Endothelial cell of umbilical vein (primary cell): ENCODE measurements at regions not wholly inside any gene's neighbourhood (a gene's known extent, or its start where the extent isn't known, plus 50 kb on each side); places are given as distances from the start of the nearest gene placed in this dataset.

Experiments used
- BruUV-seq: library from RNA; stranded (reverse); fragments of 400-500 nt; replicated peaks from 2 replicates; lab custom pipeline; 2021; lab: Mats Ljungman, UMichigan
- CTCF ChIA-PET: fragments of 300-600, 350-600 bp; sonication (Branson Sonifier 250); formaldehyde crosslinking; loops from one replicate; lab custom pipeline; 2021; ENCODE audit warnings: antibody characterized with exemption, inconsistent platforms; lab: Charles Lee
- POLR2A ChIA-PET: fragments of 300-600, 350-600 bp; sonication (Branson Sonifier 250); formaldehyde crosslinking; loops from one replicate; lab custom pipeline; 2021; ENCODE audit warnings: antibody characterized with exemption, inconsistent platforms; lab: Charles Lee
- DNase-seq: peaks from one replicate; pipeline ENCODE4 v3.0.0-alpha.2; 2011; ENCODE audit warnings: low read depth, low spot score
- FAIRE-seq: peaks from 2 replicates; lab custom pipeline; 2011; peaks lifted over from hg19 to GRCh38; lab: Jason Lieb, UNC
- H2AFZ ChIP-seq: 2 replicates; pipeline ENCODE4 v1.6.0; 2012; ENCODE audit warnings: low read depth, low read length, control low read depth, inconsistent platforms
- H3K27ac ChIP-seq: 2 replicates; pipeline ENCODE4 v1.5.1; 2011; ENCODE audit warnings: low read depth, mild to moderate bottlenecking, control low read depth, low read length, moderate library complexity; ENCODE audit not compliant: insufficient read depth
- H3K27me3 ChIP-seq, 2 experiments: 2 replicates each; pipeline versions ENCODE4 v1.6.0 to v1.6.1; 2011; ENCODE audit warnings: low read length in 2 of 2, mixed read lengths in 1 of 2; ENCODE audit not compliant: control insufficient read depth in 2 of 2, insufficient read depth in 2 of 2
- H3K36me3 ChIP-seq, 2 experiments: 2 replicates in 1 of 2; 3 replicates in 1 of 2; pipeline ENCODE4 v1.5.1; 2011; ENCODE audit warnings: low read length in 2 of 2, mild to moderate bottlenecking in 1 of 2, moderate library complexity in 1 of 2; ENCODE audit not compliant: control insufficient read depth in 2 of 2, insufficient read depth in 2 of 2; ENCODE audit errors: extremely low read depth in 1 of 2
- H3K4me1 ChIP-seq: 3 replicates; pipeline ENCODE4 v1.5.1; 2011; ENCODE audit warnings: mild to moderate bottlenecking, low read length; ENCODE audit not compliant: control insufficient read depth, insufficient read depth; ENCODE audit errors: extremely low read depth
- H3K4me2 ChIP-seq: 2 replicates; pipeline ENCODE4 v1.6.1; 2011; ENCODE audit warnings: low read length, control low read depth, mixed read lengths; ENCODE audit not compliant: insufficient read depth
- H3K4me3 ChIP-seq, 3 experiments: fragments of 200-600 bp in 1 of 3; sonication (generic), shearing (Covaris generic) in 1 of 3; replicated peaks in 1 of 3; 2 replicates each; pipeline ENCODE4 v1.5.1; 2011 to 2016; ENCODE audit warnings: control low read depth in 3 of 3, low read length in 3 of 3, mild to moderate bottlenecking in 2 of 3, inconsistent platforms in 1 of 3, low read depth in 1 of 3, moderate library complexity in 1 of 3; ENCODE audit not compliant: insufficient read depth in 1 of 3
- H3K79me2 ChIP-seq: 2 replicates; pipeline ENCODE4 v1.6.0; 2012; ENCODE audit warnings: low read length, inconsistent platforms; ENCODE audit not compliant: control insufficient read depth, insufficient read depth
- H3K9ac ChIP-seq: replicated peaks from 2 replicates; pipeline ENCODE3; 2011; ENCODE audit warnings: low read length, control low read depth; ENCODE audit not compliant: insufficient read depth; ENCODE audit errors: extremely low read depth
- H3K9me1 ChIP-seq: replicated peaks from 3 replicates; pipeline ENCODE4 v1.6.0; 2011; ENCODE audit warnings: mild to moderate bottlenecking, low read length; ENCODE audit not compliant: control insufficient read depth, insufficient read depth; ENCODE audit errors: extremely low read depth
- H3K9me3 ChIP-seq: replicated peaks from 2 replicates; pipeline ENCODE4 v1.5.1; 2012; ENCODE audit warnings: low read length, inconsistent platforms; ENCODE audit not compliant: control insufficient read depth, insufficient read depth
- H4K20me1 ChIP-seq: replicated peaks from 2 replicates; pipeline ENCODE3; 2011; ENCODE audit warnings: mild to moderate bottlenecking, low read length; ENCODE audit not compliant: control insufficient read depth, insufficient read depth; ENCODE audit errors: extremely low read depth
- FOS ChIP-seq: IDR thresholded peaks from 2 replicates; pipeline ENCODE4 v1.6.1; 2011; ENCODE audit warnings: mild to moderate bottlenecking, low read length, moderate library complexity, borderline replicate concordance; ENCODE audit not compliant: insufficient read depth
- JUN ChIP-seq: IDR thresholded peaks from 2 replicates; pipeline ENCODE4 v1.6.1; 2011; ENCODE audit warnings: borderline replicate concordance, low read depth; ENCODE audit not compliant: insufficient read length, insufficient read depth
- POLR2A ChIP-seq: IDR thresholded peaks from 2 replicates; pipeline ENCODE4 v1.6.1; 2012; ENCODE audit warnings: low read depth, mild to moderate bottlenecking, control low read depth, low read length
- dilution Hi-C: fragments of 300-500 bp; cut with MboI; formaldehyde crosslinking; loops from one replicate; pipeline ENCODE4 v1.15.0; 2019; ENCODE audit warnings: low sequenced_read_pairs; ENCODE audit not compliant: extremely low pct_ligation_motif_present
- intact Hi-C: fragments of 100-400 bp; cut with micrococcal nuclease; formaldehyde crosslinking; loops from one replicate; pipeline ENCODE4 v1.10.0; 2022
- TF ChIP-seq, protein P1 (sequence below): IDR thresholded peaks from 2 replicates; pipeline ENCODE4 v1.6.1; 2011; ENCODE audit not compliant: insufficient read depth, insufficient read length
- TF ChIP-seq, protein P2 (sequence below), 2 donors: IDR thresholded peaks; 1 replicate in 1 of 2; 2 replicates in 1 of 2; pipeline ENCODE4 v1.5.1; 2011; ENCODE audit warnings: low read length in 2 of 2, mild to moderate bottlenecking in 2 of 2, moderate library complexity in 2 of 2, control low read depth in 1 of 2, inconsistent platforms in 1 of 2, low read depth in 1 of 2; ENCODE audit not compliant: insufficient read depth in 1 of 2; ENCODE audit errors: extremely low read depth in 1 of 2

DNA sequence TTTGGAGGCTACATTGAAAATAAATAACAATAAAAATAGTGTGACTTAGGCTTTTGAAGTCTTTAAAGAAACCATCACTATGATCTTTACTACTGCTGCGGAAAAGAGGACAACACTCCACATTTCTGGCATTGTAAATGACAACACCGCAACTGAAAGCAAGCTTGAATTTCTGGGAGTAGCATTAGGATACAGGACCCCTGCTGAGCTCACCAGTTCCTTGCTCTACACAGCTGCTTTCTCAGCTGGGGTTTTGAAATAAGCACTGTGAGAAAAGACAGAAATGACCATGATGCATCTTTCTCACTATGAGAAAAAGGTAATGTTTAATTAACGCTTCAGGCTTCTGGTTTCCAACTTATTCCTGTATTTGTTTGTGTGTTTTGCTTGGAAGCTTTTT, 168.0 kb downstream of the TAF11L14 start:
- CTCF ChIA-PET: no interaction called here

DNA sequence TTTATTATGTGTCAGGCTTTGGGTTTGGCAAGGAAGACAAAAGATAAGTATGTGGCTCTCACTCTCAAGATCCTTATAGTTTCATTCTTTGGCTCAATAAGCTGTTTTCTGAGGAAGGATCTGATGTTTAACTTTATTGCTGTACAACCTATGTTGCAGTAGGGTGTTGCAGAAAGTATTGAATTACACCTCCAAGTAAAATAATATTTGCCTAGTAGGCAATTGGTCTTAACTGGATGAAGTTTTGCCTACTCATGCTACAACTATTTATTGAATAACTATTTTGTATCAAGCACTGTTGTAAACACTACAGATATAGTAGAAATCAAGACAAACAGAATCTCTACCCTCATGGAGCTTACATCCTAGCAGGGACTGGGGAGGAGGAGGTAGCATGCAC, 169.7 kb downstream of the TAF11L14 start:
- TF ChIP-seq POLR2A (no peak), FOS (no peak)
- TF ChIP-seq, protein P1, sequence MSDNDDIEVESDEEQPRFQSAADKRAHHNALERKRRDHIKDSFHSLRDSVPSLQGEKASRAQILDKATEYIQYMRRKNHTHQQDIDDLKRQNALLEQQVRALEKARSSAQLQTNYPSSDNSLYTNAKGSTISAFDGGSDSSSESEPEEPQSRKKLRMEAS: no peak
- BruUV-seq: no TSS peak
- POLR2A ChIA-PET: no interaction called here
- DNase-seq: no peak
- Histone ChIP-seq H3K4me2 (no peak overlapping the region), H3K9ac (no peak overlapping the region), H3K4me3 (no peak overlapping the region), H3K9me1 (no peaks in the 10 kb centered on the region), H3K79me2 (no peaks in the 10 kb centered on the region), H4K20me1 (no peaks in the 10 kb centered on the region), H3K9me3 (no peaks in the 10 kb centered on the region), H2AFZ (no peak overlapping the region), H3K4me1 (no peaks in the 10 kb centered on the region), H3K36me3 (no peaks in the 10 kb centered on the region), H3K27ac (no peak overlapping the region), H3K27me3 (no peaks in the 10 kb centered on the region)
- CTCF ChIA-PET: no interaction called here
- intact Hi-C loops: no loop called here
- dilution Hi-C loops: no loop called here
- no peak for FAIRE-seq

More for the DNA sequence above, 168.0 kb downstream of the TAF11L14 start:
- no TSS peak for BruUV-seq
- TF ChIP-seq POLR2A (no peak), FOS (no peak), JUN (no peak)
- TF ChIP-seq, protein P2, sequence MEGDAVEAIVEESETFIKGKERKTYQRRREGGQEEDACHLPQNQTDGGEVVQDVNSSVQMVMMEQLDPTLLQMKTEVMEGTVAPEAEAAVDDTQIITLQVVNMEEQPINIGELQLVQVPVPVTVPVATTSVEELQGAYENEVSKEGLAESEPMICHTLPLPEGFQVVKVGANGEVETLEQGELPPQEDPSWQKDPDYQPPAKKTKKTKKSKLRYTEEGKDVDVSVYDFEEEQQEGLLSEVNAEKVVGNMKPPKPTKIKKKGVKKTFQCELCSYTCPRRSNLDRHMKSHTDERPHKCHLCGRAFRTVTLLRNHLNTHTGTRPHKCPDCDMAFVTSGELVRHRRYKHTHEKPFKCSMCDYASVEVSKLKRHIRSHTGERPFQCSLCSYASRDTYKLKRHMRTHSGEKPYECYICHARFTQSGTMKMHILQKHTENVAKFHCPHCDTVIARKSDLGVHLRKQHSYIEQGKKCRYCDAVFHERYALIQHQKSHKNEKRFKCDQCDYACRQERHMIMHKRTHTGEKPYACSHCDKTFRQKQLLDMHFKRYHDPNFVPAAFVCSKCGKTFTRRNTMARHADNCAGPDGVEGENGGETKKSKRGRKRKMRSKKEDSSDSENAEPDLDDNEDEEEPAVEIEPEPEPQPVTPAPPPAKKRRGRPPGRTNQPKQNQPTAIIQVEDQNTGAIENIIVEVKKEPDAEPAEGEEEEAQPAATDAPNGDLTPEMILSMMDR (IDR thresholded peaks at IDR 0.05; ENCODE audit: extremely low read depth in 1 of 2, insufficient read depth in 1 of 2, low read depth in 1 of 2, low read length in 2 of 2): no peak
- Histone ChIP-seq H3K4me2 (no peak overlapping the region), H3K27me3 (no peaks in the 10 kb centered on the region), H3K4me1 (peaks cover 3% of the 10 kb centered on the region), H3K9me3 (no peaks in the 10 kb centered on the region), H3K9me1 (no peaks in the 10 kb centered on the region), H3K27ac (no peak overlapping the region), H2AFZ (no peak overlapping the region), H4K20me1 (no peaks in the 10 kb centered on the region), H3K9ac (no peak overlapping the region), H3K79me2 (no peaks in the 10 kb centered on the region), H3K36me3 (no peaks in the 10 kb centered on the region), H3K4me3 (no peak overlapping the region)
- intact Hi-C loops: no loop called here
- dilution Hi-C loops: no loop called here
- DNase-seq (no peak), FAIRE-seq (no peak)
- POLR2A ChIA-PET: no interaction called here
